Mucosa of descending colon (tissue), 3 donors: ENCODE measurements at regions not wholly inside any gene's neighbourhood (a gene's known extent, or its start where the extent isn't known, plus 50 kb on each side); places are given as distances from the start of the nearest gene placed in this dataset.

Experiments used
- ATAC-seq: fragments of 200-7000 bp; cut with Tn5 transposase; one replicate; pipeline ENCODE4 v1.9.1; 2020; ENCODE audit warnings: mild to moderate bottlenecking, moderate library complexity
- DNase-seq, 3 donors: peaks; one replicate each; pipeline ENCODE4 v3.0.0-alpha.2; 2020
- H3K36me3 ChIP-seq: fragments of 200-600 bp; one replicate; pipeline ENCODE4 v1.8.0; 2021; ENCODE audit warnings: low read depth, mild to moderate bottlenecking
- H3K4me1 ChIP-seq: fragments of 200-600 bp; one replicate; pipeline ENCODE4 v1.8.0; 2021; ENCODE audit warnings: low read depth, mild to moderate bottlenecking
- H3K4me3 ChIP-seq: fragments of 200-600 bp; one replicate; pipeline ENCODE4 v1.8.0; 2021; ENCODE audit warnings: mild to moderate bottlenecking
- H3K9me3 ChIP-seq: fragments of 200-600 bp; one replicate; pipeline ENCODE4 v1.8.0; 2021; ENCODE audit warnings: mild to moderate bottlenecking
- CTCF ChIP-seq: fragments of 200-600 bp; IDR thresholded peaks from one replicate; pipeline ENCODE4 v1.8.0; 2022; ENCODE audit warnings: antibody characterized with exemption, mild to moderate bottlenecking
- intact Hi-C, 2 donors: fragments of 100-400 bp; cut with DNase I in 1 of 2; cut with micrococcal nuclease in 1 of 2; formaldehyde crosslinking; loops; one replicate each; pipeline versions ENCODE4 v1.11.0 to v1.11.1; 2022; cut with DNase I, micrococcal nuclease
- donor health status: DM: no; HTN: no; CAD: no; lungs with moderate emphysema.
- donor health status: DM: no; HTN: no; CAD: no.
- donor health status: DM: no; HTN: yes; CAD: no.

GRCh38 chrY:7458301-7459078, 546.9 kb upstream of the AMELY start:
- Histone ChIP-seq H3K36me3 (no peaks in the 10 kb centered on the region), H3K4me1 (no peaks in the 10 kb centered on the region), H3K4me3 (no peak overlapping the region), H3K9me3 (no peaks in the 10 kb centered on the region)
- no peak for DNase-seq
- ATAC-seq, result no peak
- no peak for TF ChIP-seq CTCF
- intact Hi-C loops, result no loop called here

- Histone ChIP-seq H3K36me3 (no peaks in the 10 kb centered on the region), H3K4me3 (no peak overlapping the region), H3K4me1 (no peaks in the 10 kb centered on the region), H3K9me3 (no peaks in the 10 kb centered on the region)
- ATAC-seq, result no peak
- intact Hi-C loops, result no loop called here
- no peak for DNase-seq
- no peak for TF ChIP-seq CTCF
Observed at GRCh38 chrY:7457286-7458015, 545.9 kb upstream of the AMELY start.

GRCh38 chrY:7455626-7456025, 544.1 kb upstream of the AMELY start:
- ATAC-seq (no peak), DNase-seq (no peak)
- Histone ChIP-seq H3K9me3 (no peaks in the 10 kb centered on the region), H3K36me3 (no peaks in the 10 kb centered on the region), H3K4me3 (no peak overlapping the region), H3K4me1 (no peaks in the 10 kb centered on the region)
- intact Hi-C loops, result no loop called here
- no peak for TF ChIP-seq CTCF

- Histone ChIP-seq H3K9me3 (no peaks in the 10 kb centered on the region), H3K4me1 (no peaks in the 10 kb centered on the region), H3K4me3 (no peak overlapping the region), H3K36me3 (no peaks in the 10 kb centered on the region)
- no peak for DNase-seq
- TF ChIP-seq CTCF, result no peak
- no peak for ATAC-seq
- intact Hi-C loops, result no loop called here
Observed at GRCh38 chrY:7453336-7453735, 541.8 kb upstream of the AMELY start.

- ATAC-seq, result no peak
- no peak for DNase-seq
Observed at GRCh38 chrY:7452246-7452645, 540.7 kb upstream of the AMELY start.

More at GRCh38 chrY:7452246-7452645, 540.7 kb upstream of the AMELY start:
- Histone ChIP-seq H3K4me1 (no peaks in the 10 kb centered on the region), H3K36me3 (no peaks in the 10 kb centered on the region), H3K9me3 (no peaks in the 10 kb centered on the region), H3K4me3 (no peak overlapping the region)
- intact Hi-C loops, result no loop called here
- TF ChIP-seq CTCF, result no peak
